GM12875 (cell line): ENCODE measurements at regions not wholly inside any gene's neighbourhood (a gene's known extent, or its start where the extent isn't known, plus 50 kb on each side); places are given as distances from the start of the nearest gene placed in this dataset.

Experiments
- H3K4me3 ChIP-seq: one replicate; pipeline ENCODE4 v1.5.1; 2011; ENCODE audit warnings: low read depth, low read length, control low read depth
- TF ChIP-seq, protein P1 (sequence below): IDR thresholded peaks from 2 replicates; pipeline ENCODE4 v1.5.1; 2011; ENCODE audit warnings: low read depth, mild to moderate bottlenecking, control low read depth, inconsistent platforms, low read length, moderate library complexity, borderline replicate concordance; ENCODE audit not compliant: insufficient read depth

DNA sequence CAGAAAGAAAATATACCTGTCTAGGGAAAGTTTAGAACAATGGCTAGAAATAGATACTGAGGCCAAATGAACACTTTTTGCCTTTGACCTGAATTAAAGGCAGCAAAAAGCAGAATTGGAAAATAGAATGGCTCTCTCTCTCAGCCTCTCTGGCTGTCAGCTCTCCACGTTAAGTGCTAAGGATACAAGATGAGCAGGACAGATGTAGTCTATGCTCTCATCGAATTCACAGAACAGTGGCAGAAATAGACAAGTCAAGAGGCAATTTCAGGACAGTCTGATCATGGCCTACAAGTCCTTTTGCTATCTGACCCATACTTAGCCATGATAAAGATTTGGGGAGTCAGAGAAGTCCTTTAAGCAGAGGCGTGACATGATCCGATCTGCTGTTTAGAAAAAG is 120.2 kb upstream of the CREB1 start:
- TF ChIP-seq, protein P1, sequence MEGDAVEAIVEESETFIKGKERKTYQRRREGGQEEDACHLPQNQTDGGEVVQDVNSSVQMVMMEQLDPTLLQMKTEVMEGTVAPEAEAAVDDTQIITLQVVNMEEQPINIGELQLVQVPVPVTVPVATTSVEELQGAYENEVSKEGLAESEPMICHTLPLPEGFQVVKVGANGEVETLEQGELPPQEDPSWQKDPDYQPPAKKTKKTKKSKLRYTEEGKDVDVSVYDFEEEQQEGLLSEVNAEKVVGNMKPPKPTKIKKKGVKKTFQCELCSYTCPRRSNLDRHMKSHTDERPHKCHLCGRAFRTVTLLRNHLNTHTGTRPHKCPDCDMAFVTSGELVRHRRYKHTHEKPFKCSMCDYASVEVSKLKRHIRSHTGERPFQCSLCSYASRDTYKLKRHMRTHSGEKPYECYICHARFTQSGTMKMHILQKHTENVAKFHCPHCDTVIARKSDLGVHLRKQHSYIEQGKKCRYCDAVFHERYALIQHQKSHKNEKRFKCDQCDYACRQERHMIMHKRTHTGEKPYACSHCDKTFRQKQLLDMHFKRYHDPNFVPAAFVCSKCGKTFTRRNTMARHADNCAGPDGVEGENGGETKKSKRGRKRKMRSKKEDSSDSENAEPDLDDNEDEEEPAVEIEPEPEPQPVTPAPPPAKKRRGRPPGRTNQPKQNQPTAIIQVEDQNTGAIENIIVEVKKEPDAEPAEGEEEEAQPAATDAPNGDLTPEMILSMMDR: no peak
- H3K4me3 ChIP-seq: no peak overlapping the region

DNA sequence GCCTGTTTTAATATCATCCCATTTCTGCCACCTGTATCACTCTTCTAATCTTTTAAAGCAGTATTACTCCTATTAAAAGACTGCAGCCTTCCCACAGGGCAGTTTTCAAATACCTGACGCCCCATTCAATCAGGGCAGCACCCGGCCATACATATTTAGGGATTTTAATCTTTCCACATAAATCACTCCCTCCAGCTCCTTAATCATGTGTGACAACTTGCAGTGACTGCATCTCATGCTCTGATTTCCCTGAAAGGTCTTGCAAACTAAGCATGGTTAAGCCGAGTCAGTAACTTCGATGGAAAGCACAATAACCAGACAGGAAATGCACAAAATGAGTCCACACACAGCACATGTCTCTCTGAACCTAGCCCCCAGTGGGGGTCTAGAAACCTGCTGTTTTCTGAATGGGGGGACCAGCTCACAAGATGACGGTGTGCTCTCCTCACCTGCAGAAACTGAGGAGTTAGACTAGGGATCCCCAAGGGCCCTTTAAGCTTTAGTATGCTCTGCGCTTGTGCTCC is 116.9 kb upstream of the CREB1 start:
- H3K4me3 ChIP-seq: no peak overlapping the region
- TF ChIP-seq, protein P1: no peak

DNA sequence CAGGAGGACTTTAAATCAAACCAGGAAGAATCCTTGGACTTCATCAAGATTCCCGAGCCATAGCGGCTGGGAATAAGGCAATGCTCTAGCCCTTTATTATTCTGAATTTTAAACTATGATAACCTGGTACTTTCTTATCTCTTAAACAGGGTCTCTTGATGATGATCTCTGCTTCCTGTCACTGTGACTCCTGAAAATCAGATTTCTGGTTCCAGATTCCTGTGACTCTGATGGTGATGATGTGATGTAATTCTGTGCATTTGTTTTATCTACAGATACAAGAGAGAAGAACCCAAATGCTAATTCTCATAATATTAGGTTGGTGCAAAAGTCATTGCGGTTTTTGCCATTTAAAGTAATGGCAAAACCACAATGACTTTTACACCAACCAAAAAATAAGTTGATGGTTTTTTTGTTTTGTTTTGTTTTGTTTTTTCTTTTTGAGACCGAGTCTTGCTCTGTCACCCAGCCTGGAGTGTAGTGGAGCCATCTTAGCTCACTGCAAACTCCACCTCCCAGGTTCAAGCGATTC is 116.3 kb upstream of the CREB1 start:
- no peak overlapping the region for H3K4me3 ChIP-seq
- TF ChIP-seq, protein P1: no peak

DNA sequence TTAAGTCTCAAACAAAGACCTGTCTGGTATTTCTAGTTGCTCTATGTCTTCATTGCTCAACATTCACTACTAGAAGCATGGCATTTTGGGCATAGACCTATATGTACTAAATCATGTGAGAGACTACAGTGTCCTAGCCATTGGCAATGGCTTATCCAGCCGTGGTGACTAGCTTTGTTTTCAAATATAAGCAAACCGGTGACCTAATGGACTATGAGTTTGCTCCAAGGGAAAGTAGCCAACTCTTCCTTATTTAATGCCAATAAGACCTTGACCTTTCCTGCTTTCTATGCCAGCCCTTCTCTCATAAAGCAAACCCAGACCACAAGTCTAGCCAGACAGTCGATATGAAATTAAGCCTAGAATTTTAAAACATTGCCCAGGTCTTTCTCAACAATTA is 113.7 kb upstream of the CREB1 start:
- TF ChIP-seq, protein P1: no peak
- H3K4me3 ChIP-seq: no peak overlapping the region

DNA sequence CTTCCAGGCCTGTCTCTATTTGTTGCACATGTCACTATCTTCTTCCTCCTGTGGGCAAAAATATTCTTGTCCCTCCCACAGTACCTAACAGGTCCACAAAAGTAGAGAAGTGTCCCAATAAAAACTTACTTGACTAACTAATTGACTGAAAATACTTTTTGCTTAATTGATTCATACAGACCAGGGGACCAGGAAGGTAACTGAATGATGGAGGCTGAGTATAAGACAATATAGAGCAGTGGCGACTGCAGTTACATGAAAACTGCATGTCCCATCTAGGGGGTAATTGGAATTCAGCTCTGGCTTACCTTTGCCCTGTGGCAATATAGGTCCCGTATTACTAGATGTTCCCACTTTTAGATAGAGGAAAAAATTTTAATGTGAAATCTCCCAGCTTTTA is 112.9 kb upstream of the CREB1 start:
- TF ChIP-seq, protein P1: no peak

DNA sequence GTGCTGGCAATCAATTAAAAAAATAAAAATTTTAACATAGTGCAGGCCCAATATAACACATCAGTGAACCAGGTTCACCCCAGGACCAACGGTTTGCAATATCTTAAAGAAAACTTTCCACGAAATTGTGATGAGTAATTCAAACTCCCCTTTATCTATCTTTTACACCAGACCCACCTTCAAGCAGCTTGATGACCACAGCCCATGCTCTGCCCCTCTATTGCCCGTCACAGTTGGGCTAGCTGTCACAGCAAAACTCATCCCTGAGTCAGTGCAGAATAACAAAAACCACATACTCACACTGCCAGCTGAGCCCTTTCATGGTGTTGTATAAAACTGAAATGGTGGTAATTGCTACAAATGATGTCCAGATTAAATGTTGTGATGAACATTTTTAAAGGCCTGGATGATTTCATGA is 112.5 kb upstream of the CREB1 start:
- TF ChIP-seq, protein P1: no peak
- H3K4me3 ChIP-seq: no peak overlapping the region

More for the DNA sequence above, 112.9 kb upstream of the CREB1 start:
- H3K4me3 ChIP-seq: no peak overlapping the region

DNA sequence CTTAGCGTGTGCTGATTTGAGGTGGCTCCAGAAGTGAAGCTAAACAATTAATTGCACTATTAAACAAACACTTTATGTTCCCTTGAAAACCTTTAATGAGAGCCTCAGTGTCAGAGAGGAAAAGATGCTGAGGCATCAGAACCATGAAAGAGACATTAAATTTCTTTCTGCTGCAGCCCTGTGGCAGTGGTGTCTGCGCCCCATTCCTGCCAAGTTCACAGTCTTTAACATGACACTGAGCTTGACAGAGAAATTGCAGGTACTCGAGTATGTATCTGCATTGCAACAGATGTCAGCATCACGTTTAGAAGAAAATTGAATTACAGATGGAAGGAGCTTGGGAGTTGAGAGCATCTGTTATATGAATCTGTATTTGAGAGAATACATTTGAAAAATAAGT is 111.3 kb upstream of the CREB1 start:
- TF ChIP-seq, protein P1: no peak
- no peak overlapping the region for H3K4me3 ChIP-seq
